SU-DHL-6 (cell line): ENCODE measurements at regions not wholly inside any gene's neighbourhood (a gene's known extent, or its start where the extent isn't known, plus 50 kb on each side); places are given as distances from the start of the nearest gene placed in this dataset.

ENCODE experiments used
- CTCF ChIP-seq: fragments of 200-600 bp; sonication (generic); IDR thresholded peaks from one replicate; pipeline ENCODE4 v1.5.1; 2017; ENCODE audit warnings: antibody characterized with exemption, mild to moderate bottlenecking, low read length, moderate library complexity; ENCODE audit not compliant: insufficient read depth, poor library complexity, severe bottlenecking
- EZH2phosphoT487 ChIP-seq: fragments of 200-600 bp; sonication (generic), shearing (Covaris generic); conservative IDR thresholded peaks from 2 replicates; pipeline ENCODE4 v1.6.1; 2018; ENCODE audit warnings: mild to moderate bottlenecking, antibody characterized with exemption, low read length, moderate library complexity, mixed read lengths

GRCh38 chr14:60573943-60574495 is 65.1 kb downstream of the SIX6 start:
- TF ChIP-seq CTCF (no peak), EZH2phosphoT487 (no peak)
